ENCODE measurements at regions not wholly inside any gene's neighbourhood (a gene's known extent, or its start where the extent isn't known, plus 50 kb on each side); places are given as distances from the start of the nearest gene placed in this dataset.

- TF ChIP-seq POLR2AphosphoS5 (IDR thresholded peaks at IDR 0.05) (no peak), POLR2A (IDR thresholded peaks at IDR 0.05) (no peak)
Observed at GRCh38 chr10:36202881-36203280, 560.8 kb upstream of the FZD8 start.
